WTC11 (cell line): ENCODE measurements at regions not wholly inside any gene's neighbourhood (a gene's known extent, or its start where the extent isn't known, plus 50 kb on each side); places are given as distances from the start of the nearest gene placed in this dataset.

Experiments used
- ATAC-seq: fragments of 200-7000 bp; cut with Tn5 transposase; 2 replicates; pipeline ENCODE4 v1.10.0; 2021; ENCODE audit warnings: mild to moderate bottlenecking, moderate library complexity
- CTCF ChIA-PET: fragments of 300-600 bp; sonication (Branson Sonifier 250); formaldehyde crosslinking; loops from one replicate; lab custom pipeline; 2021; ENCODE audit warnings: antibody characterized with exemption; lab: Charles Lee
- POLR2A ChIA-PET: fragments of 350-600 bp; sonication (Branson Sonifier 250); formaldehyde crosslinking; loops from one replicate; lab custom pipeline; 2021; ENCODE audit warnings: antibody characterized with exemption; lab: Charles Lee
- DNase-seq: peaks from one replicate; pipeline ENCODE4 v3.0.0; 2021; ENCODE audit warnings: low spot score
- H3K27ac Mint-ChIP-seq: 2 replicates; pipeline ENCODE4 v1.8.0; 2021; ENCODE audit warnings: mixed read lengths
- H3K27me3 Mint-ChIP-seq: 2 replicates; pipeline ENCODE4 v1.8.0; 2021; ENCODE audit warnings: low read depth, mild to moderate bottlenecking, moderate library complexity, mixed read lengths
- H3K36me3 Mint-ChIP-seq: 2 replicates; pipeline ENCODE4 v1.8.0; 2021; ENCODE audit warnings: mixed read lengths
- H3K4me1 Mint-ChIP-seq: 2 replicates; pipeline ENCODE4 v1.8.0; 2022; ENCODE audit warnings: mixed read lengths
- H3K4me3 Mint-ChIP-seq: 2 replicates; pipeline ENCODE4 v1.8.0; 2021; ENCODE audit warnings: mild to moderate bottlenecking, moderate library complexity, mixed read lengths
- H3K9me3 Mint-ChIP-seq: 2 replicates; pipeline ENCODE4 v1.8.0; 2021; ENCODE audit warnings: mixed read lengths
- AR ChIP-seq: fragments of 250-450 bp; sonication (Bioruptor Pico); IDR thresholded peaks from 2 replicates; pipeline ENCODE4 v1.9.0; 2021; ENCODE audit warnings: mild to moderate bottlenecking
- CBFB ChIP-seq: sonication (generic); formaldehyde crosslinking; IDR thresholded peaks from 2 replicates; pipeline ENCODE4 v1.8.1; 2022; ENCODE audit warnings: mild to moderate bottlenecking, low read depth, missing genetic modification reagents
- CREM ChIP-seq: sonication (generic); formaldehyde crosslinking; IDR thresholded peaks from 2 replicates; pipeline ENCODE4 v1.8.1; 2022; ENCODE audit warnings: mild to moderate bottlenecking, missing genetic modification reagents, moderate library complexity
- E2F4 ChIP-seq: sonication (generic); formaldehyde crosslinking; IDR thresholded peaks from 2 replicates; pipeline ENCODE4 v1.8.1; 2022; ENCODE audit warnings: low read depth, mild to moderate bottlenecking, moderate library complexity, missing genetic modification reagents, borderline replicate concordance
- ESRRA ChIP-seq: sonication (generic); formaldehyde crosslinking; IDR thresholded peaks from 2 replicates; pipeline ENCODE4 v1.8.1; 2022; ENCODE audit warnings: mild to moderate bottlenecking, missing genetic modification reagents, borderline replicate concordance
- FOXP1 ChIP-seq: sonication (generic); formaldehyde crosslinking; IDR thresholded peaks from 2 replicates; pipeline ENCODE4 v1.8.0; 2022; ENCODE audit warnings: missing genetic modification reagents, mild to moderate bottlenecking, moderate library complexity, borderline replicate concordance
- HMGA2 ChIP-seq: fragments of 250-450 bp; sonication (Bioruptor Pico); IDR thresholded peaks from 2 replicates; pipeline ENCODE4 v1.4.0; 2021; ENCODE audit warnings: mild to moderate bottlenecking, moderate library complexity
- NR3C1 ChIP-seq: sonication (generic); formaldehyde crosslinking; conservative IDR thresholded peaks from 2 replicates; pipeline ENCODE4 v1.8.1; 2023; ENCODE audit warnings: low read depth, mild to moderate bottlenecking, missing genetic modification reagents
- PRDM15 ChIP-seq: sonication (generic); formaldehyde crosslinking; IDR thresholded peaks from 2 replicates; pipeline ENCODE4 v1.8.0; 2022; ENCODE audit warnings: missing genetic modification reagents
- RORB ChIP-seq: fragments of 250-450 bp; sonication (Bioruptor Pico); IDR thresholded peaks from 2 replicates; pipeline ENCODE4 v1.9.0; 2021; ENCODE audit warnings: mild to moderate bottlenecking
- SMAD4 ChIP-seq: sonication (generic); formaldehyde crosslinking; IDR thresholded peaks from 2 replicates; pipeline ENCODE4 v1.8.0; 2022; ENCODE audit warnings: mild to moderate bottlenecking, missing genetic modification reagents
- SOX15 ChIP-seq: fragments of 250-450 bp; sonication (Bioruptor Pico); IDR thresholded peaks from 2 replicates; pipeline ENCODE4 v1.9.0; 2021; ENCODE audit warnings: mild to moderate bottlenecking
- TCF7 ChIP-seq: sonication (generic); formaldehyde crosslinking; IDR thresholded peaks from 2 replicates; pipeline ENCODE4 v1.8.0; 2022; ENCODE audit warnings: mild to moderate bottlenecking, low read depth, missing genetic modification reagents, moderate library complexity
- ZNF232 ChIP-seq: sonication (generic); formaldehyde crosslinking; IDR thresholded peaks from 2 replicates; pipeline ENCODE4 v1.8.0; 2022; ENCODE audit warnings: mild to moderate bottlenecking, missing genetic modification reagents
- ZNF671 ChIP-seq: fragments of 250-450 bp; sonication (Bioruptor Pico); IDR thresholded peaks from 2 replicates; pipeline ENCODE4 v1.8.0; 2021; ENCODE audit warnings: mild to moderate bottlenecking
- TF ChIP-seq, protein P1 (sequence below): sonication (generic); formaldehyde crosslinking; IDR thresholded peaks from 2 replicates; pipeline ENCODE4 v1.8.1; 2023; ENCODE audit warnings: mild to moderate bottlenecking, missing genetic modification reagents, borderline replicate concordance

- no peak for TF ChIP-seq AR
- no peak for TF ChIP-seq CREM (CRISPR knock-in tag)
- TF ChIP-seq E2F4, result no peak
- TF ChIP-seq TCF7, result no peak
- TF ChIP-seq FOXP1 (CRISPR knock-in tag), result no peak
- TF ChIP-seq, protein P1, sequence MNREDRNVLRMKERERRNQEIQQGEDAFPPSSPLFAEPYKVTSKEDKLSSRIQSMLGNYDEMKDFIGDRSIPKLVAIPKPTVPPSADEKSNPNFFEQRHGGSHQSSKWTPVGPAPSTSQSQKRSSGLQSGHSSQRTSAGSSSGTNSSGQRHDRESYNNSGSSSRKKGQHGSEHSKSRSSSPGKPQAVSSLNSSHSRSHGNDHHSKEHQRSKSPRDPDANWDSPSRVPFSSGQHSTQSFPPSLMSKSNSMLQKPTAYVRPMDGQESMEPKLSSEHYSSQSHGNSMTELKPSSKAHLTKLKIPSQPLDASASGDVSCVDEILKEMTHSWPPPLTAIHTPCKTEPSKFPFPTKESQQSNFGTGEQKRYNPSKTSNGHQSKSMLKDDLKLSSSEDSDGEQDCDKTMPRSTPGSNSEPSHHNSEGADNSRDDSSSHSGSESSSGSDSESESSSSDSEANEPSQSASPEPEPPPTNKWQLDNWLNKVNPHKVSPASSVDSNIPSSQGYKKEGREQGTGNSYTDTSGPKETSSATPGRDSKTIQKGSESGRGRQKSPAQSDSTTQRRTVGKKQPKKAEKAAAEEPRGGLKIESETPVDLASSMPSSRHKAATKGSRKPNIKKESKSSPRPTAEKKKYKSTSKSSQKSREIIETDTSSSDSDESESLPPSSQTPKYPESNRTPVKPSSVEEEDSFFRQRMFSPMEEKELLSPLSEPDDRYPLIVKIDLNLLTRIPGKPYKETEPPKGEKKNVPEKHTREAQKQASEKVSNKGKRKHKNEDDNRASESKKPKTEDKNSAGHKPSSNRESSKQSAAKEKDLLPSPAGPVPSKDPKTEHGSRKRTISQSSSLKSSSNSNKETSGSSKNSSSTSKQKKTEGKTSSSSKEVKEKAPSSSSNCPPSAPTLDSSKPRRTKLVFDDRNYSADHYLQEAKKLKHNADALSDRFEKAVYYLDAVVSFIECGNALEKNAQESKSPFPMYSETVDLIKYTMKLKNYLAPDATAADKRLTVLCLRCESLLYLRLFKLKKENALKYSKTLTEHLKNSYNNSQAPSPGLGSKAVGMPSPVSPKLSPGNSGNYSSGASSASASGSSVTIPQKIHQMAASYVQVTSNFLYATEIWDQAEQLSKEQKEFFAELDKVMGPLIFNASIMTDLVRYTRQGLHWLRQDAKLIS (CRISPR knock-in tag), result no peak
- TF ChIP-seq SOX15 (CRISPR knock-in tag), result no peak
- TF ChIP-seq PRDM15 (CRISPR knock-in tag), result no peak
- TF ChIP-seq SMAD4 (CRISPR knock-in tag), result no peak
- no peak for TF ChIP-seq ESRRA (CRISPR knock-in tag)
- no peak for TF ChIP-seq ZNF232 (CRISPR knock-in tag)
Measured at GRCh38 chr2:104648376-104648775, 205.5 kb upstream of the POU3F3 start (continued).

GRCh38 chr2:104649866-104650265 is 204.0 kb upstream of the POU3F3 start:
- CTCF ChIA-PET, result no interaction called here
- ATAC-seq (no peak), DNase-seq (no peak)
- H3K4me1 Mint-ChIP-seq, result peaks cover 2% of the 10 kb centered on the region
- no peak overlapping the region for H3K4me3 Mint-ChIP-seq
- no peak overlapping the region for H3K27ac Mint-ChIP-seq
- TF ChIP-seq RORB (CRISPR knock-in tag) (no peak), ZNF671 (no peak), CBFB (CRISPR knock-in tag) (no peak), NR3C1 (CRISPR knock-in tag) (no peak), FOXP1 (CRISPR knock-in tag) (no peak), HMGA2 (no peak)
- TF ChIP-seq, protein P1 (CRISPR knock-in tag), result no peak
- no peaks in the 10 kb centered on the region; the same call in none of the 2 replicates for H3K27me3 Mint-ChIP-seq
- no peaks in the 10 kb centered on the region for H3K36me3 Mint-ChIP-seq
- POLR2A ChIA-PET, result no interaction called here
- H3K9me3 Mint-ChIP-seq, result no peaks in the 10 kb centered on the region
